GM12878 (cell line): ENCODE measurements at regions not wholly inside any gene's neighbourhood (a gene's known extent, or its start where the extent isn't known, plus 50 kb on each side); places are given as distances from the start of the nearest gene placed in this dataset.

ENCODE experiments used
- ATAC-seq: fragments of 200-7000 bp; cut with Tn5 transposase; 3 replicates; pipeline ENCODE4 v1.9.1; 2020; ENCODE audit warnings: mild to moderate bottlenecking, moderate library complexity
- BruUV-seq: library from RNA; stranded (reverse); fragments of 400-500 nt; replicated peaks from 2 replicates; lab custom pipeline; 2021; lab: Mats Ljungman, UMichigan
- CTCF ChIA-PET: fragments of 300-600 bp; sonication (Branson Sonifier 250); formaldehyde crosslinking; extraction: SDS; loops from one replicate; lab custom pipeline; 2021; ENCODE audit warnings: inconsistent platforms; lab: Yijun Ruan, JAX
- POLR2A ChIA-PET: fragments of 350-600 bp; formaldehyde crosslinking; extraction: SDS; loops from one replicate; lab custom pipeline; 2021; ENCODE audit warnings: inconsistent platforms; lab: Charles Lee
- RAD21 ChIA-PET: fragments of 300-600 bp; sonication (Branson Sonifier 250); formaldehyde crosslinking; loops from one replicate; lab custom pipeline; 2023; ENCODE audit warnings: antibody characterized with exemption; ENCODE audit not compliant: unreplicated experiment; lab: Charles Lee
- SMC1A ChIA-PET: fragments of 300-600 bp; sonication (Branson Sonifier 250); formaldehyde crosslinking; loops from one replicate; lab custom pipeline; 2023; ENCODE audit not compliant: unreplicated experiment, uncharacterized antibody; lab: Charles Lee
- DNase-seq: peaks from one replicate; pipeline ENCODE4 v3.0.0-alpha.2; 2011; ENCODE audit warnings: low read depth, low spot score
- FAIRE-seq: peaks from 3 replicates; lab custom pipeline; 2011; peaks lifted over from hg19 to GRCh38; lab: Jason Lieb, UNC
- H2AFZ ChIP-seq: 2 replicates; pipeline ENCODE4 v1.6.0; 2011; ENCODE audit warnings: low read depth, low read length, control low read depth; ENCODE audit not compliant: control insufficient read depth
- H3K27ac ChIP-seq: 2 replicates; pipeline ENCODE4 v1.5.1; 2011; ENCODE audit warnings: control low read depth; ENCODE audit not compliant: control insufficient read depth, insufficient read depth
- H3K27me3 ChIP-seq, 2 experiments: replicated peaks in 1 of 2; 2 replicates each; pipeline versions ENCODE4 v1.6.0 to v1.6.1; 2011; ENCODE audit warnings: low read length in 1 of 2; ENCODE audit not compliant: control insufficient read depth in 2 of 2, insufficient read depth in 2 of 2
- H3K36me3 ChIP-seq, 2 experiments: 2 replicates each; pipeline ENCODE4 v1.5.1; 2011; ENCODE audit warnings: low read length in 1 of 2; ENCODE audit not compliant: control insufficient read depth in 2 of 2, insufficient read depth in 2 of 2
- H3K4me1 ChIP-seq: 2 replicates; pipeline ENCODE4 v1.6.1; 2011; ENCODE audit warnings: mild to moderate bottlenecking, low read length, moderate library complexity, mixed read lengths; ENCODE audit not compliant: control insufficient read depth, insufficient read depth
- H3K4me2 ChIP-seq: 2 replicates; pipeline ENCODE4 v1.6.0; 2011; ENCODE audit warnings: control low read depth; ENCODE audit not compliant: control insufficient read depth, insufficient read depth
- H3K4me3 ChIP-seq: fragments of 200-600 bp; sonication (generic); 2 replicates; pipeline ENCODE4 v1.5.1; 2016
- H3K79me2 ChIP-seq: 2 replicates; pipeline ENCODE4 v1.6.0; 2011; ENCODE audit warnings: low read length; ENCODE audit not compliant: control insufficient read depth, insufficient read depth
- H3K9ac ChIP-seq: 2 replicates; pipeline ENCODE4 v1.8.0; 2011; ENCODE audit warnings: low read length, control low read depth, mixed read lengths; ENCODE audit not compliant: control insufficient read depth, insufficient read depth
- H3K9me3 ChIP-seq: replicated peaks from 3 replicates; pipeline ENCODE4 v1.5.1; 2011; ENCODE audit warnings: mild to moderate bottlenecking, low read length; ENCODE audit not compliant: control insufficient read depth, insufficient read depth
- H4K20me1 ChIP-seq: 2 replicates; pipeline ENCODE4 v1.6.0; 2011; ENCODE audit not compliant: control insufficient read depth, insufficient read depth
- ATF2 ChIP-seq: IDR thresholded peaks from 2 replicates; pipeline ENCODE4 v1.6.1; 2012; ENCODE audit warnings: low read length, inconsistent platforms
- BCLAF1 ChIP-seq: fragments of 450-650 bp; IDR thresholded peaks from 2 replicates; pipeline ENCODE4 v1.6.1; 2017; ENCODE audit warnings: antibody characterized with exemption, mild to moderate bottlenecking, moderate library complexity
- DPF2 ChIP-seq: fragments of 450-650 bp; IDR thresholded peaks from 2 replicates; pipeline ENCODE4 v1.6.1; 2017; ENCODE audit warnings: mild to moderate bottlenecking
- FOXM1 ChIP-seq: IDR thresholded peaks from 2 replicates; pipeline ENCODE4 v1.6.1; 2012; ENCODE audit warnings: low read depth, mild to moderate bottlenecking, inconsistent platforms, low read length, moderate library complexity
- HDAC6 ChIP-seq: fragments of 200-600 bp; sonication (generic); IDR thresholded peaks from one replicate; pipeline ENCODE4 v1.8.0; 2017; ENCODE audit warnings: antibody characterized with exemption; ENCODE audit not compliant: unreplicated experiment
- KLF5 ChIP-seq: fragments of 450-650 bp; IDR thresholded peaks from 2 replicates; pipeline ENCODE4 v1.6.1; 2014; ENCODE audit warnings: mild to moderate bottlenecking; ENCODE audit not compliant: partially characterized antibody
- MEF2A ChIP-seq: IDR thresholded peaks from 2 replicates; pipeline ENCODE4 v1.6.1; 2011; ENCODE audit warnings: low read depth, mild to moderate bottlenecking, low read length, moderate library complexity; ENCODE audit not compliant: insufficient read depth
- MLLT1 ChIP-seq: fragments of 450-650 bp; IDR thresholded peaks from 2 replicates; pipeline ENCODE4 v1.6.1; 2016; ENCODE audit warnings: mild to moderate bottlenecking
- NFYA ChIP-seq: IDR thresholded peaks from 2 replicates; pipeline ENCODE4 v1.6.1; 2011; ENCODE audit warnings: low read depth, mild to moderate bottlenecking, low read length, improper control_type of control experiment, borderline replicate concordance
- NR2C1 ChIP-seq: fragments of 450-650 bp; IDR thresholded peaks from 2 replicates; pipeline ENCODE4 v1.6.1; 2017; ENCODE audit warnings: antibody characterized with exemption, mild to moderate bottlenecking, moderate library complexity
- RAD51 ChIP-seq: fragments of 450-650 bp; IDR thresholded peaks from 2 replicates; pipeline ENCODE4 v1.6.1; 2016; ENCODE audit warnings: moderate library complexity, mild to moderate bottlenecking, inconsistent platforms
- RBBP5 ChIP-seq: fragments of 200-600 bp; sonication (generic); conservative IDR thresholded peaks from 2 replicates; pipeline ENCODE4 v1.6.1; 2016
- RFX5 ChIP-seq: IDR thresholded peaks from 2 replicates; pipeline ENCODE4 v1.6.1; 2011; ENCODE audit warnings: low read depth, low read length, improper control_type of control experiment
- SMARCA5 ChIP-seq: fragments of 450-650 bp; IDR thresholded peaks from 2 replicates; pipeline ENCODE4 v1.6.1; 2017; ENCODE audit warnings: mild to moderate bottlenecking
- ZBTB33 ChIP-seq: fragments of 450-650 bp; IDR thresholded peaks from 2 replicates; pipeline ENCODE4 v1.6.1; 2017; ENCODE audit warnings: mild to moderate bottlenecking
- ZNF274 ChIP-seq: IDR thresholded peaks from one replicate; pipeline ENCODE4 v1.8.0; 2011; ENCODE audit not compliant: insufficient read length, insufficient read depth
- WGBS: methylation state at CpG from one replicate; pipeline ENCODE4 v1.1.6; 2016; ENCODE audit warnings: low lambda C conversion rate; ENCODE audit not compliant: insufficient replicate concordance, insufficient coverage; ENCODE audit errors: missing lambda C conversion rate; 5-methylcytosine and 5-hydroxymethylcytosine counted together
- in situ Hi-C: fragments of 300-500 bp; cut with MboI; formaldehyde crosslinking; loops from 9 replicates; pipeline ENCODE4 v1.14.3; 2018; ENCODE audit warnings: mixed read lengths
- intact Hi-C: fragments of 100-400 bp; cut with micrococcal nuclease; formaldehyde crosslinking; loops from one replicate; pipeline ENCODE4 v1.14.2; 2022; ENCODE audit not compliant: unreplicated experiment

- no peak for TF ChIP-seq HDAC6
- no peak for TF ChIP-seq MLLT1
Observed at GRCh38 chrX:120727452-120727851, 97.6 kb upstream of the C1GALT1C1 start (continued).

GRCh38 chrX:120726294-120726693 is 96.4 kb upstream of the C1GALT1C1 start:
- no peaks in the 10 kb centered on the region for H4K20me1 ChIP-seq
- H3K9ac ChIP-seq = no peak overlapping the region
- 0% methylated on average over 2 of the region's 2 CpGs for WGBS
- FAIRE-seq = no peak
- ChIA-PET SMC1A (interaction anchor here (0.7 to 6.1 kb wide), 9 partner anchors 10 to 766 kb away, joined by 3 to 66 read pairs (median 5); no protein-coding TSS in a partner anchor), CTCF (interaction anchor here (1.1 to 1.8 kb wide), 5 partner anchors 9 to 44 kb away, joined by 3 to 15 read pairs (median 4); no protein-coding TSS in a partner anchor), RAD21 (interaction anchor here (1.0 to 2.6 kb wide), 9 partner anchors 10 to 165 kb away, joined by 3 to 16 read pairs (median 5); partner anchors contain the start of gene CUL4B), POLR2A (interaction anchor here (0.8 to 1.0 kb wide), 3 partner anchors 23 to 28 kb away, joined by 3 to 5 read pairs (median 3); no protein-coding TSS in a partner anchor)
- intact Hi-C loops (loop anchor here (1.0 to 2.0 kb wide), 2 partner anchors 29 to 90 kb away; no protein-coding TSS in a partner anchor), in situ Hi-C loops (no loop called here)
- no TSS peak for BruUV-seq
- H3K4me3 ChIP-seq = no peak overlapping the region
- H3K27me3 ChIP-seq = no peaks in the 10 kb centered on the region
- H3K79me2 ChIP-seq = no peaks in the 10 kb centered on the region
- H3K9me3 ChIP-seq = no peaks in the 10 kb centered on the region
- H3K4me1 ChIP-seq = no peaks in the 10 kb centered on the region; the same call in 1 of the 2 replicates
- no peaks in the 10 kb centered on the region for H3K36me3 ChIP-seq
- no peak overlapping the region for H2AFZ ChIP-seq
- H3K27ac ChIP-seq = peak overlapping the region; percentile 50
- no peak overlapping the region for H3K4me2 ChIP-seq
- DNase-seq = peak; percentile 73
- ATAC-seq = peak; percentile 99
- TF ChIP-seq RBBP5 (no peak), BCLAF1 (no peak), NFYA (no peak), KLF5 (no peak), NR2C1 (no peak), ZBTB33 (no peak), RFX5 (no peak), MEF2A (peak; percentile 62; the same call in 1 of the 2 replicates), ATF2 (peak; percentile 82), SMARCA5 (no peak), RAD51 (no peak), ZNF274 (no peak), DPF2 (peak; percentile 50), FOXM1 (0 out of 2 replicates have a peak, but pooled peaks have one; percentile 40)
